SK-N-SH treated with all-trans-retinoic acid at 6 μM for 48 hours (cell line): ENCODE measurements at regions not wholly inside any gene's neighbourhood (a gene's known extent, or its start where the extent isn't known, plus 50 kb on each side); places are given as distances from the start of the nearest gene placed in this dataset.
"Not testable (repeated sequence)": the region's sequence is repeated elsewhere in the genome, so short reads cannot be mapped to it uniquely, and the experiment has no call there.

Source experiments
- ATAC-seq: fragments of 200-7000 bp; cut with Tn5 transposase; 3 replicates; pipeline ENCODE4 v1.9.1; 2020; ENCODE audit warnings: mild to moderate bottlenecking, moderate library complexity
- ARNTL ChIP-seq: fragments of 450-650 bp; formaldehyde crosslinking; IDR thresholded peaks from 2 replicates; pipeline ENCODE4 v1.5.0; 2020; ENCODE audit warnings: low read depth, mild to moderate bottlenecking, moderate library complexity, borderline replicate concordance
- BACH2 ChIP-seq: fragments of 250-450 bp; sonication (Bioruptor Pico); IDR thresholded peaks from 2 replicates; pipeline ENCODE4 v1.9.0; 2021; ENCODE audit warnings: mild to moderate bottlenecking, borderline replicate concordance
- CREB5 ChIP-seq: fragments of 250-450 bp; sonication (Bioruptor Pico); IDR thresholded peaks from 2 replicates; pipeline ENCODE4 v1.5.1; 2020; ENCODE audit warnings: low read depth, mild to moderate bottlenecking, moderate library complexity
- CSDC2 ChIP-seq: fragments of 250-450 bp; sonication (Bioruptor Pico); IDR thresholded peaks from 2 replicates; pipeline ENCODE4 v1.5.0; 2020; ENCODE audit warnings: mild to moderate bottlenecking, moderate library complexity
- ESRRG ChIP-seq: fragments of 250-450 bp; sonication (Bioruptor Pico); IDR thresholded peaks from 2 replicates; pipeline ENCODE4 v1.6.1; 2021; ENCODE audit warnings: mild to moderate bottlenecking
- GLIS3 ChIP-seq: fragments of 250-450 bp; sonication (Bioruptor Pico); IDR thresholded peaks from 2 replicates; pipeline ENCODE4 v1.5.0; 2020; ENCODE audit warnings: mild to moderate bottlenecking, moderate library complexity
- ISL1 ChIP-seq: fragments of 250-450 bp; sonication (Bioruptor Pico); IDR thresholded peaks from 2 replicates; pipeline ENCODE4 v2.1.2; 2022; ENCODE audit warnings: mild to moderate bottlenecking, moderate library complexity
- OSR1 ChIP-seq: fragments of 250-450 bp; sonication (Bioruptor Pico); IDR thresholded peaks from 2 replicates; pipeline ENCODE4 v1.8.0; 2022; ENCODE audit warnings: moderate library complexity, mild to moderate bottlenecking, inconsistent platforms
- PATZ1 ChIP-seq: fragments of 250-450 bp; sonication (Bioruptor Pico); IDR thresholded peaks from 2 replicates; pipeline ENCODE4 v1.8.0; 2020; ENCODE audit warnings: mild to moderate bottlenecking, moderate library complexity, borderline replicate concordance
- PPARA ChIP-seq: fragments of 250-450 bp; sonication (Bioruptor Pico); IDR thresholded peaks from 2 replicates; pipeline ENCODE4 v1.5.0; 2020; ENCODE audit warnings: mild to moderate bottlenecking, borderline replicate concordance
- RARB ChIP-seq: fragments of 250-450 bp; sonication (Bioruptor Pico); IDR thresholded peaks from 2 replicates; pipeline ENCODE4 v1.8.0; 2021; ENCODE audit warnings: mild to moderate bottlenecking, moderate library complexity
- SNAI2 ChIP-seq: fragments of 250-450 bp; sonication (Bioruptor Pico); IDR thresholded peaks from 2 replicates; pipeline ENCODE4 v1.5.0; 2020; ENCODE audit warnings: mild to moderate bottlenecking, moderate library complexity
- TCF4 ChIP-seq: fragments of 250-450 bp; sonication (Bioruptor Pico); IDR thresholded peaks from 2 replicates; pipeline ENCODE4 v1.8.0; 2021; ENCODE audit warnings: mild to moderate bottlenecking, moderate library complexity, borderline replicate concordance
- TOX ChIP-seq: fragments of 250-450 bp; sonication (Bioruptor Pico); IDR thresholded peaks from 2 replicates; pipeline ENCODE4 v1.8.0; 2021; ENCODE audit warnings: mild to moderate bottlenecking, moderate library complexity, borderline replicate concordance
- ZC3H10 ChIP-seq: fragments of 250-450 bp; sonication (Bioruptor Pico); IDR thresholded peaks from 2 replicates; pipeline ENCODE4 v1.5.1; 2021; ENCODE audit warnings: mild to moderate bottlenecking, moderate library complexity
- ZFP3 ChIP-seq: fragments of 250-450 bp; sonication (Bioruptor Pico); IDR thresholded peaks from 2 replicates; pipeline ENCODE4 v1.5.0; 2020; ENCODE audit warnings: mild to moderate bottlenecking, moderate library complexity
- ZFP30 ChIP-seq: fragments of 450-650 bp; formaldehyde crosslinking; IDR thresholded peaks from 2 replicates; pipeline ENCODE4 v1.5.0; 2022; ENCODE audit warnings: mild to moderate bottlenecking, moderate library complexity
- ZNF565 ChIP-seq: fragments of 450-650 bp; formaldehyde crosslinking; conservative IDR thresholded peaks from 2 replicates; pipeline ENCODE4 v1.5.0; 2020; ENCODE audit warnings: low read depth, mild to moderate bottlenecking, moderate library complexity
- ZNF70 ChIP-seq: fragments of 450-650 bp; formaldehyde crosslinking; IDR thresholded peaks from 2 replicates; pipeline ENCODE4 v1.5.0; 2020; ENCODE audit warnings: mild to moderate bottlenecking, moderate library complexity
- ZNF8 ChIP-seq: fragments of 450-650 bp; formaldehyde crosslinking; IDR thresholded peaks from 2 replicates; pipeline ENCODE4 v1.5.0; 2020; ENCODE audit warnings: mild to moderate bottlenecking, moderate library complexity
- TF ChIP-seq, protein P1 (sequence below): fragments of 250-450 bp; sonication (Bioruptor Pico); IDR thresholded peaks from 2 replicates; pipeline ENCODE4 v1.5.1; 2021; ENCODE audit warnings: mild to moderate bottlenecking, moderate library complexity
- TF ChIP-seq, protein P2 (sequence below): fragments of 250-450 bp; sonication (Bioruptor Pico); IDR thresholded peaks from 2 replicates; pipeline ENCODE4 v1.8.0; 2021; ENCODE audit warnings: low read depth, mild to moderate bottlenecking, moderate library complexity, borderline replicate concordance

DNA sequence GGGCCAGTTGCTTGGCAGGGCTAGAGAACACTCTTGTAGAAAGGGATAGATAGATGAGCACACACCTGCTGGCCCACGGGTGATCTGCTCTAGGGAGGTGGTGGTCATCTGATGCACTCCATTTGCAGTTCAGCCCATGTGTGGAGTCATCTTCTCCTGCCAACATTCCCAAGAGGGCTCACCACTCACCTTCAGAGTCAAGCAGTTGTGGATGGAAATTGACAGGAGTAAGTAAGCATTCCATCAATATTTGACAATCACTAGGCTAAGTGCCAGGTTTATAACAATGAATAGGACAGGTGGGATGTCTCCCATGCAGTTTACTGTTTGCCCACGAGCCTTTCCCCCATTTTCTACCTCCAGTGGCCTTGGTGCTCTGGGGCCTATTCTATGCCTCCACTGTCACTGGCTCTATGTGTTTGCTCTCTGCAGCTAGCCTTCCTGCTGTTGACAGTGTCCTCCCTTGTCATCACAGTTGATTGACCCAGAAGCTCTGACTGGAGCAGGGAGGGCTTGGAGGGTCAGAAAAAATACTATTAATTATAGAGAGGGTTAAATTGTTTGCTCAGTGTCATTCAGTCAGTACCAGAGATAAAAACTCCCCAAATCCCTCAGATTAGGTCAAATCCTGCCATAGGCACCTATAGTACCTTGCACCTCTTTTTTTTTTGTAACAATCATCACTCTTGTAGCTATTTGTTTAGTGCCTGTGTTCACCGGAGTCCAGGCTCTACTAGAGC, 134.6 kb upstream of the PZP start (continued):
- no peak for TF ChIP-seq RARB (CRISPR knock-in tag)
- no peak for TF ChIP-seq ZNF565
- no peak for TF ChIP-seq ESRRG (CRISPR knock-in tag)
- no peak for TF ChIP-seq BACH2 (CRISPR knock-in tag)
- TF ChIP-seq ZNF8 (CRISPR knock-in tag) = no peak
- TF ChIP-seq ZFP30 (CRISPR knock-in tag) = no peak
- no peak for TF ChIP-seq TOX (CRISPR knock-in tag)

- ATAC-seq = no peak
- TF ChIP-seq ZNF565 (no peak), SNAI2 (CRISPR knock-in tag) (no peak), PATZ1 (no peak), GLIS3 (CRISPR knock-in tag) (no peak), TOX (CRISPR knock-in tag) (no peak), PPARA (CRISPR knock-in tag) (no peak), CSDC2 (no peak), ZNF8 (CRISPR knock-in tag) (no peak), ESRRG (CRISPR knock-in tag) (no peak), ISL1 (CRISPR knock-in tag) (no peak), ARNTL (no peak), OSR1 (no peak), RARB (CRISPR knock-in tag) (no peak), ZFP3 (CRISPR knock-in tag) (no peak)
- TF ChIP-seq, protein P1, sequence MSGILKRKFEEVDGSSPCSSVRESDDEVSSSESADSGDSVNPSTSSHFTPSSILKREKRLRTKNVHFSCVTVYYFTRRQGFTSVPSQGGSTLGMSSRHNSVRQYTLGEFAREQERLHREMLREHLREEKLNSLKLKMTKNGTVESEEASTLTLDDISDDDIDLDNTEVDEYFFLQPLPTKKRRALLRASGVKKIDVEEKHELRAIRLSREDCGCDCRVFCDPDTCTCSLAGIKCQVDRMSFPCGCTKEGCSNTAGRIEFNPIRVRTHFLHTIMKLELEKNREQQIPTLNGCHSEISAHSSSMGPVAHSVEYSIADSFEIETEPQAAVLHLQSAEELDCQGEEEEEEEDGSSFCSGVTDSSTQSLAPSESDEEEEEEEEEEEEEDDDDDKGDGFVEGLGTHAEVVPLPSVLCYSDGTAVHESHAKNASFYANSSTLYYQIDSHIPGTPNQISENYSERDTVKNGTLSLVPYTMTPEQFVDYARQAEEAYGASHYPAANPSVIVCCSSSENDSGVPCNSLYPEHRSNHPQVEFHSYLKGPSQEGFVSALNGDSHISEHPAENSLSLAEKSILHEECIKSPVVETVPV (CRISPR knock-in tag) = no peak
These were observed 133.0 kb upstream of the PZP start for GRCh38 chr12:9341260-9341585.

DNA sequence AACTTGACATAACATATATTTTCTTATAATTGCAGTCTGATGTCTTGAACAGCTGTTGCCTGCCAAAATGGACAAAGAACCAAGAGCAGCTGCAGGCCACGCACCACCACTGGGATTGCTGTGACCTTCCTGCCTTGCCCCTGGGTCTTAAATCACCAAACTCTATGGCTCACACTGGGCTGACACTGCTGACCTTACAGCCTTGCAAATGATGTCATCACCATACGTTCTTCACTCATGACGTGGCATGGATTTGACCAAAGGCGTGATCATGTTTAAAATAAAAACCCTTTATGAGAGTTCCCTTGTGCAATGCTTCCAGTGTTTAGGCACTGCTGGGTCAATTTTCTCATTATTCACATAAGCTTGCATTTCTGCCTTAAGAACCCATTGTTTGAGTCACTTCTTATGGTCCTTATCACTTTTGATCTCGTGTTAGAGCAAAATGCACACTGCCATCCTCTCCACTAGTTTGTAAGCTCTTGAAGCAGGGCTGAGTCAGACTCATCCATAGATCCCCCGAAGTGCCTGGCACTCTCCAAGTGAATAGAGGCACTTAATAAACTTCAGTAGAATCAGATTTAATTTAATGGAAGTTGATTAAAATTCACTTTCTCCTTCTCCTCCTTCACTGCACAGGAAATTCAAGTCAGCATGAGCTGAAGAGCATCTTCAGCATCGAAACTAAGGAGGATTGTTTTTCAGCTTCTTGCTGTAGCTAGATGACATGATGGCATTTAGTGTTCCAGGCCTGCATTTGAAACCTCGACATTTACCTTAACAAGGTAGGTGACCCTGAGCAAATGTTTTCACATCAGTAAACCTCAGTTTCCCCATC, 132.4 kb upstream of the PZP start:
- no peak for ATAC-seq
- no peak for TF ChIP-seq ZFP3 (CRISPR knock-in tag)
- no peak for TF ChIP-seq TCF4 (CRISPR knock-in tag)
- TF ChIP-seq TOX (CRISPR knock-in tag) = no peak
- no peak for TF ChIP-seq ISL1 (CRISPR knock-in tag)
- TF ChIP-seq ESRRG (CRISPR knock-in tag) = no peak
- TF ChIP-seq, all 23 proteins: peak for 0

- ATAC-seq = no peak
- no peak for TF ChIP-seq ZNF70 (CRISPR knock-in tag)
- no peak for TF ChIP-seq ZC3H10 (CRISPR knock-in tag)
- no peak for TF ChIP-seq ESRRG (CRISPR knock-in tag)
These were observed 129.5 kb upstream of the PZP start for GRCh38 chr12:9337656-9338055.

DNA sequence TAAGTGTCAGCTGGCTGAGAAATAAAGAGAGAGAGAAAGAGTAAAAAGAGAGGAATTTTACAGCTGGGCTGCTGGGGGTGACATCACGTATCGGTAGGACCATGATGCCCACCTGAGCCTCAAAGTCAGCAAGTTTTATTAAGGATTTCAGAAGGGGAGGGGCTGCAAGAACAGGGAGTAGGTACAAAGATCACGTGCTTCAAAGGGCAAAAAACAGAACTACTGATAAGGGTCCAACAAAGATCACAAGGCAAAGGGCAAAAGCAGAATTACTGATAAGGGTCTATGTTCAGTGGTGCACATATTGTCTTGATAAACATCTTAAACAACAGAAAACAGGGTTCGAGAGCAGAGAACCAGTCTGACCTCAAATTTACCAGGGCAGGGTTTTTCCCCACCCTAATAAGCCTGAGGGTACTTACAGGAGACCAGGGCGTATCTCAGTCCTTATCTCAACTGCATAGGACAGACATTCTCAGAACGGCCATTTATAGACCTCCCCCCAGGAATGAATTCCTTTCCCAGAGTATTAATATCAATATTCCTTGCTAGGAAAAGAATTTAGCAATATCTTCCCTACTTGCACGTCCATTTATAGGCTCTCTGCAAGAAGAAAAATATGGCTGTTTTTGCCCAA, 128.3 kb upstream of the PZP start:
- ATAC-seq = not testable (repeated sequence)

DNA sequence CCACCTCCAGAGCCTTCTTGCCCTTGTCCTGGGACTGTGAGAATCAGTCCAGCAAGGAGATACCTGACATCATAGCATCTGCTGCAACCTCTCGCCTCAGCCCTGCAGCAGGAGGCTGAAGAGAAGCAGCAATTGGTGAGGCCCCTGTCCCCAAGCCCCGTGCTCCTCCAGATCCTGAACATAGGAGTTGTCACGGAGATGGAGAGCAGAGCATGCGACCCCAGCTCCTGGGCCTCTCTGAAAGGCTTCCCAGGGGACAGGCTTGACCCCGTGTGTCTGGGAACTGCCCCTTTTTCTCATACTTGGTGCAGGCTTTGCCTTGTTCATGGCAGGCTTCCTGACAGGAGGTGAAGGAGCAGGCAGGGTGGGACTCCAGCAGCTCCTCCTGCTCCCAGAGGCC, 127.7 kb upstream of the PZP start:
- ATAC-seq = no peak
- TF ChIP-seq BACH2 (CRISPR knock-in tag) (no peak), PATZ1 (no peak), CSDC2 (no peak), ZFP3 (CRISPR knock-in tag) (no peak), ZNF8 (CRISPR knock-in tag) (no peak), ISL1 (CRISPR knock-in tag) (no peak), ZNF565 (no peak), TOX (CRISPR knock-in tag) (no peak), ZNF70 (CRISPR knock-in tag) (no peak), OSR1 (no peak), CREB5 (no peak), RARB (CRISPR knock-in tag) (no peak), GLIS3 (CRISPR knock-in tag) (no peak)
- TF ChIP-seq, protein P2, sequence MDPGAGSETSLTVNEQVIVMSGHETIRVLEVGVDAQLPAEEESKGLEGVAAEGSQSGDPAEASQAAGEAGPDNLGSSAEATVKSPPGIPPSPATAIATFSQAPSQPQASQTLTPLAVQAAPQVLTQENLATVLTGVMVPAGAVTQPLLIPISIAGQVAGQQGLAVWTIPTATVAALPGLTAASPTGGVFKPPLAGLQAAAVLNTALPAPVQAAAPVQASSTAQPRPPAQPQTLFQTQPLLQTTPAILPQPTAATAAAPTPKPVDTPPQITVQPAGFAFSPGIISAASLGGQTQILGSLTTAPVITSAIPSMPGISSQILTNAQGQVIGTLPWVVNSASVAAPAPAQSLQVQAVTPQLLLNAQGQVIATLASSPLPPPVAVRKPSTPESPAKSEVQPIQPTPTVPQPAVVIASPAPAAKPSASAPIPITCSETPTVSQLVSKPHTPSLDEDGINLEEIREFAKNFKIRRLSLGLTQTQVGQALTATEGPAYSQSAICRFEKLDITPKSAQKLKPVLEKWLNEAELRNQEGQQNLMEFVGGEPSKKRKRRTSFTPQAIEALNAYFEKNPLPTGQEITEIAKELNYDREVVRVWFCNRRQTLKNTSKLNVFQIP (CRISPR knock-in tag) = no peak
